Rectal smooth muscle tissue (tissue), 1 donor: ENCODE measurements at regions not wholly inside any gene's neighbourhood (a gene's known extent, or its start where the extent isn't known, plus 50 kb on each side); places are given as distances from the start of the nearest gene placed in this dataset.

Source experiments
- H3K27ac ChIP-seq: one replicate; pipeline ENCODE4 v1.7.0; 2013; ENCODE audit warnings: low read depth, low read length, inconsistent platforms
- H3K27me3 ChIP-seq: one replicate; pipeline ENCODE4 v1.7.0; 2013; ENCODE audit warnings: low read length; ENCODE audit not compliant: control insufficient read depth, insufficient read depth
- H3K36me3 ChIP-seq: one replicate; pipeline ENCODE4 v1.7.0; 2013; ENCODE audit warnings: low read length; ENCODE audit not compliant: control insufficient read depth, insufficient read depth
- H3K4me1 ChIP-seq: one replicate; pipeline ENCODE4 v1.7.0; 2013; ENCODE audit warnings: low read length; ENCODE audit not compliant: control insufficient read depth, insufficient read depth
- H3K4me3 ChIP-seq: one replicate; pipeline ENCODE4 v1.7.0; 2013; ENCODE audit warnings: low read length
- H3K9ac ChIP-seq: one replicate; pipeline ENCODE4 v1.7.0; 2013; ENCODE audit warnings: low read length

- no peak overlapping the region for H3K4me3 ChIP-seq
- H3K36me3 ChIP-seq, result no peaks in the 10 kb centered on the region
- H3K27ac ChIP-seq, result no peak overlapping the region
- no peak overlapping the region for H3K9ac ChIP-seq
- H3K4me1 ChIP-seq, result no peaks in the 10 kb centered on the region
- H3K27me3 ChIP-seq, result no peaks in the 10 kb centered on the region
Measured at GRCh38 chr14:43166163-43166562, 1340.9 kb downstream of the FSCB start.

- Histone ChIP-seq H3K4me3 (no peak overlapping the region), H3K36me3 (no peaks in the 10 kb centered on the region), H3K9ac (no peak overlapping the region), H3K4me1 (no peaks in the 10 kb centered on the region), H3K27me3 (no peaks in the 10 kb centered on the region), H3K27ac (no peak overlapping the region)
Measured at GRCh38 chr14:43165651-43166050, 1341.4 kb downstream of the FSCB start.

- Histone ChIP-seq H3K4me1 (no peaks in the 10 kb centered on the region), H3K4me3 (no peak overlapping the region), H3K27me3 (no peaks in the 10 kb centered on the region), H3K36me3 (no peaks in the 10 kb centered on the region), H3K9ac (no peak overlapping the region), H3K27ac (no peak overlapping the region)
Measured at GRCh38 chr14:43161477-43161876, 1345.6 kb downstream of the FSCB start.

GRCh38 chr14:43157661-43158060 is 1349.4 kb downstream of the FSCB start:
- Histone ChIP-seq H3K4me3 (no peak overlapping the region), H3K36me3 (no peaks in the 10 kb centered on the region), H3K4me1 (no peaks in the 10 kb centered on the region), H3K27ac (no peak overlapping the region), H3K27me3 (no peaks in the 10 kb centered on the region), H3K9ac (no peak overlapping the region)

GRCh38 chr14:43155924-43156323 is 1351.2 kb downstream of the FSCB start:
- no peaks in the 10 kb centered on the region for H3K4me1 ChIP-seq
- H3K4me3 ChIP-seq, result no peak overlapping the region
- H3K27me3 ChIP-seq, result no peaks in the 10 kb centered on the region
- no peak overlapping the region for H3K9ac ChIP-seq
- no peaks in the 10 kb centered on the region for H3K36me3 ChIP-seq
- no peak overlapping the region for H3K27ac ChIP-seq

GRCh38 chr14:43155258-43155657 is 1351.8 kb downstream of the FSCB start:
- Histone ChIP-seq H3K4me1 (no peaks in the 10 kb centered on the region), H3K27ac (no peak overlapping the region), H3K36me3 (no peaks in the 10 kb centered on the region), H3K27me3 (no peaks in the 10 kb centered on the region), H3K9ac (no peak overlapping the region), H3K4me3 (no peak overlapping the region)

- no peaks in the 10 kb centered on the region for H3K4me1 ChIP-seq
- no peaks in the 10 kb centered on the region for H3K27me3 ChIP-seq
- no peak overlapping the region for H3K9ac ChIP-seq
- no peak overlapping the region for H3K4me3 ChIP-seq
- no peak overlapping the region for H3K27ac ChIP-seq
- no peaks in the 10 kb centered on the region for H3K36me3 ChIP-seq
Measured at GRCh38 chr14:43147485-43147884, 1359.6 kb downstream of the FSCB start.

- Histone ChIP-seq H3K9ac (no peak overlapping the region), H3K36me3 (no peaks in the 10 kb centered on the region), H3K27ac (no peak overlapping the region), H3K27me3 (no peaks in the 10 kb centered on the region), H3K4me1 (no peaks in the 10 kb centered on the region), H3K4me3 (no peak overlapping the region)
Measured at GRCh38 chr14:43145361-43145760, 1361.7 kb downstream of the FSCB start.

- no peak overlapping the region for H3K9ac ChIP-seq
Measured at GRCh38 chr14:43143106-43143505, 1364.0 kb downstream of the FSCB start.

GRCh38 chr14:43141636-43142191 is 1365.4 kb downstream of the FSCB start:
- Histone ChIP-seq H3K4me3 (no peak overlapping the region), H3K36me3 (no peaks in the 10 kb centered on the region), H3K27me3 (no peaks in the 10 kb centered on the region)

More at GRCh38 chr14:43143106-43143505, 1364.0 kb downstream of the FSCB start:
- H3K27me3 ChIP-seq, result no peaks in the 10 kb centered on the region
- no peak overlapping the region for H3K4me3 ChIP-seq
- no peaks in the 10 kb centered on the region for H3K36me3 ChIP-seq
- no peaks in the 10 kb centered on the region for H3K4me1 ChIP-seq
- no peak overlapping the region for H3K27ac ChIP-seq

GRCh38 chr14:43140453-43140852 is 1366.6 kb downstream of the FSCB start:
- no peaks in the 10 kb centered on the region for H3K4me1 ChIP-seq
- no peak overlapping the region for H3K9ac ChIP-seq
- no peak overlapping the region for H3K27ac ChIP-seq
- H3K4me3 ChIP-seq, result no peak overlapping the region
- no peaks in the 10 kb centered on the region for H3K27me3 ChIP-seq
- no peaks in the 10 kb centered on the region for H3K36me3 ChIP-seq

More at GRCh38 chr14:43141636-43142191, 1365.4 kb downstream of the FSCB start:
- no peaks in the 10 kb centered on the region for H3K4me1 ChIP-seq
- H3K9ac ChIP-seq, result no peak overlapping the region
- no peak overlapping the region for H3K27ac ChIP-seq

GRCh38 chr14:43135877-43136411 is 1371.1 kb downstream of the FSCB start:
- H3K27ac ChIP-seq, result no peak overlapping the region
- H3K36me3 ChIP-seq, result no peaks in the 10 kb centered on the region
- no peaks in the 10 kb centered on the region for H3K27me3 ChIP-seq
- no peaks in the 10 kb centered on the region for H3K4me1 ChIP-seq
- no peak overlapping the region for H3K4me3 ChIP-seq
- H3K9ac ChIP-seq, result no peak overlapping the region

GRCh38 chr14:43132441-43132840 is 1374.6 kb downstream of the FSCB start:
- no peak overlapping the region for H3K27ac ChIP-seq
- no peak overlapping the region for H3K4me3 ChIP-seq
- no peaks in the 10 kb centered on the region for H3K4me1 ChIP-seq

More at GRCh38 chr14:43132441-43132840, 1374.6 kb downstream of the FSCB start:
- H3K27me3 ChIP-seq, result no peaks in the 10 kb centered on the region
- no peaks in the 10 kb centered on the region for H3K36me3 ChIP-seq
- H3K9ac ChIP-seq, result no peak overlapping the region
